ENCODE measurements at regions not wholly inside any gene's neighbourhood (a gene's known extent, or its start where the extent isn't known, plus 50 kb on each side); places are given as distances from the start of the nearest gene placed in this dataset.

DNA sequence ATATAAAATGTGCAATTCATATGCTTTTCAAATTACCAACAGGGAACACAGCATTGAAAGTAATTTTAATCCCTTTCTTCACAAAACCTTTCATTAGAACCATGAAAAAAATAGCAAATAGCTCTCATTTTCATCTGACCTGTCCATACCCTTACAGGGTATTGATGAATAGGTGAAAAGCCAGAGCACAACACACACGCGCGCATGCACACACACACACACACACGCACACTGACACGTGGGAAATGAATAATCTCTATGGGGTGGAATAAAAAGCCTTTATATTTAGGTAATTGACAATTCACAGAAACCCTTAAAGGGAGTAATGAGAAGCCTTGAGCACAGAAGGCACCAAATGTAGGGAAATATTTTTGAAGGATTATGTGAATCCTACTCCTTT, 76.2 kb upstream of the POU2AF2 start:
- Mint-ChIP-seq H3K27ac (no peak overlapping the region), H3K27me3 (ENCODE audit: insufficient read depth) (peaks cover 2% of the 10 kb centered on the region), H3K4me1 (ENCODE audit: low read depth) (no peaks in the 10 kb centered on the region), H3K4me3 (no peak overlapping the region), H3K36me3 (ENCODE audit: low read depth) (no peaks in the 10 kb centered on the region), H3K9me3 (no peaks in the 10 kb centered on the region)
- DNase-seq (ENCODE audit: low spot score), result no peak
- intact Hi-C loops (cut with micrococcal nuclease), result no loop called here

GRCh38 chr11:111168871-111169270, 76.7 kb upstream of the POU2AF2 start:
- intact Hi-C loops (cut with micrococcal nuclease), result no loop called here
- H3K27ac Mint-ChIP-seq, result no peak overlapping the region
- H3K4me1 Mint-ChIP-seq (ENCODE audit: low read depth), result no peaks in the 10 kb centered on the region
- H3K36me3 Mint-ChIP-seq (ENCODE audit: low read depth), result no peaks in the 10 kb centered on the region
- H3K9me3 Mint-ChIP-seq, result no peaks in the 10 kb centered on the region
- no peak overlapping the region for H3K4me3 Mint-ChIP-seq
- H3K27me3 Mint-ChIP-seq (ENCODE audit: insufficient read depth), result peaks cover 2% of the 10 kb centered on the region
- DNase-seq (ENCODE audit: low spot score), result no peak

GRCh38 chr11:111167666-111168065, 77.9 kb upstream of the POU2AF2 start:
- no peak for DNase-seq (ENCODE audit: low spot score)
- Mint-ChIP-seq H3K36me3 (ENCODE audit: low read depth) (no peaks in the 10 kb centered on the region), H3K9me3 (no peaks in the 10 kb centered on the region), H3K27me3 (ENCODE audit: insufficient read depth) (peaks cover 2% of the 10 kb centered on the region), H3K4me3 (no peak overlapping the region), H3K4me1 (ENCODE audit: low read depth) (no peaks in the 10 kb centered on the region), H3K27ac (no peak overlapping the region)
- intact Hi-C loops (cut with micrococcal nuclease), result no loop called here

GRCh38 chr11:111166598-111166997, 78.9 kb upstream of the POU2AF2 start:
- no peak overlapping the region for H3K27ac Mint-ChIP-seq
- intact Hi-C loops (cut with micrococcal nuclease), result no loop called here
- no peak for DNase-seq (ENCODE audit: low spot score)
- H3K9me3 Mint-ChIP-seq, result no peaks in the 10 kb centered on the region
- no peaks in the 10 kb centered on the region for H3K4me1 Mint-ChIP-seq (ENCODE audit: low read depth)
- H3K36me3 Mint-ChIP-seq (ENCODE audit: low read depth), result no peaks in the 10 kb centered on the region
- H3K27me3 Mint-ChIP-seq (ENCODE audit: insufficient read depth), result peaks cover 2% of the 10 kb centered on the region
- no peak overlapping the region for H3K4me3 Mint-ChIP-seq

GRCh38 chr11:111162305-111162704, 83.2 kb upstream of the POU2AF2 start:
- H3K4me1 Mint-ChIP-seq (ENCODE audit: low read depth), result no peaks in the 10 kb centered on the region
- H3K9me3 Mint-ChIP-seq, result no peaks in the 10 kb centered on the region
- no peaks in the 10 kb centered on the region for H3K36me3 Mint-ChIP-seq (ENCODE audit: low read depth)
- H3K4me3 Mint-ChIP-seq, result no peak overlapping the region
- peaks cover 10% of the 10 kb centered on the region for H3K27me3 Mint-ChIP-seq (ENCODE audit: insufficient read depth)
- intact Hi-C loops (cut with micrococcal nuclease), result no loop called here
- DNase-seq (ENCODE audit: low spot score), result no peak
- H3K27ac Mint-ChIP-seq, result no peak overlapping the region

DNA sequence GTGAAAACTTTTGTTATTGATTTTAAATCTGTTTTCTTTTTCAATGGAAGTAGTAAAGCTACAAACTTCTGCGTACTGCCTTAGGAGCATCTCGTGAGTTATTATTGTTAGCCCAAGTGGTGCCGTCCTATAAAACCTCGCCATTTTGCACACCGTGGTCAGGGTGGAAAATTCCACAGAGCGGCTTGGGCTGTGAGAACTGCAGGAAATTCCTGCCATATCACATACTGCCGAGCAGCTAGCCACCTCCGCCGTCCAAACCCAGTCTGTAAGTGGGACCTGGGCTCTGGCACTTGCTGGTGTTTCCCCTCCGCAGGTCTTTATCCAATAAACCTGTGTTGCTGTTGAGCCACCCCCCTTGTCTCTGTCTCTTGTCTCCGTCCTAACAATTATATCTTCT, 88.0 kb upstream of the POU2AF2 start:
- no peaks in the 10 kb centered on the region for H3K9me3 Mint-ChIP-seq
- no peak overlapping the region for H3K4me3 Mint-ChIP-seq
- DNase-seq (ENCODE audit: low spot score), result no peak
- intact Hi-C loops (cut with micrococcal nuclease), result no loop called here
- H3K36me3 Mint-ChIP-seq (ENCODE audit: low read depth), result no peaks in the 10 kb centered on the region
- H3K27ac Mint-ChIP-seq, result no peak overlapping the region
- peaks cover 14% of the 10 kb centered on the region for H3K27me3 Mint-ChIP-seq (ENCODE audit: insufficient read depth)
- no peaks in the 10 kb centered on the region for H3K4me1 Mint-ChIP-seq (ENCODE audit: low read depth)

- intact Hi-C loops (cut with micrococcal nuclease), result no loop called here
- H3K4me3 Mint-ChIP-seq, result no peak overlapping the region
- H3K4me1 Mint-ChIP-seq (ENCODE audit: low read depth), result no peaks in the 10 kb centered on the region
- H3K36me3 Mint-ChIP-seq (ENCODE audit: low read depth), result no peaks in the 10 kb centered on the region
- H3K27me3 Mint-ChIP-seq (ENCODE audit: insufficient read depth), result peaks cover 11% of the 10 kb centered on the region
- no peaks in the 10 kb centered on the region for H3K9me3 Mint-ChIP-seq
- no peak for DNase-seq (ENCODE audit: low spot score)
- no peak overlapping the region for H3K27ac Mint-ChIP-seq
These were observed 90.5 kb upstream of the POU2AF2 start for GRCh38 chr11:111155021-111155420.

- intact Hi-C loops (cut with micrococcal nuclease), result no loop called here
- no peaks in the 10 kb centered on the region for H3K9me3 Mint-ChIP-seq
These were observed 92.3 kb upstream of the POU2AF2 start for GRCh38 chr11:111153194-111153593.

GRCh38 chr11:111148953-111149352, 96.6 kb upstream of the POU2AF2 start:
- Mint-ChIP-seq H3K4me3 (no peak overlapping the region), H3K27ac (no peak overlapping the region), H3K9me3 (no peaks in the 10 kb centered on the region), H3K36me3 (ENCODE audit: low read depth) (no peaks in the 10 kb centered on the region), H3K4me1 (ENCODE audit: low read depth) (no peaks in the 10 kb centered on the region), H3K27me3 (ENCODE audit: insufficient read depth) (peaks cover 8% of the 10 kb centered on the region)
- DNase-seq (ENCODE audit: low spot score), result no peak
- intact Hi-C loops (cut with micrococcal nuclease), result no loop called here

More at GRCh38 chr11:111153194-111153593, 92.3 kb upstream of the POU2AF2 start:
- DNase-seq (ENCODE audit: low spot score), result no peak
- Mint-ChIP-seq H3K27ac (no peak overlapping the region), H3K4me3 (no peak overlapping the region), H3K4me1 (ENCODE audit: low read depth) (no peaks in the 10 kb centered on the region), H3K27me3 (ENCODE audit: insufficient read depth) (peaks cover 8% of the 10 kb centered on the region), H3K36me3 (ENCODE audit: low read depth) (no peaks in the 10 kb centered on the region)

GRCh38 chr11:111148121-111148520, 97.4 kb upstream of the POU2AF2 start:
- no peak overlapping the region for H3K27ac Mint-ChIP-seq
- intact Hi-C loops (cut with micrococcal nuclease), result no loop called here
- H3K36me3 Mint-ChIP-seq (ENCODE audit: low read depth), result no peaks in the 10 kb centered on the region
- no peaks in the 10 kb centered on the region for H3K4me1 Mint-ChIP-seq (ENCODE audit: low read depth)
- H3K27me3 Mint-ChIP-seq (ENCODE audit: insufficient read depth), result peaks cover 3% of the 10 kb centered on the region
- no peaks in the 10 kb centered on the region for H3K9me3 Mint-ChIP-seq
- no peak overlapping the region for H3K4me3 Mint-ChIP-seq
- no peak for DNase-seq (ENCODE audit: low spot score)

DNA sequence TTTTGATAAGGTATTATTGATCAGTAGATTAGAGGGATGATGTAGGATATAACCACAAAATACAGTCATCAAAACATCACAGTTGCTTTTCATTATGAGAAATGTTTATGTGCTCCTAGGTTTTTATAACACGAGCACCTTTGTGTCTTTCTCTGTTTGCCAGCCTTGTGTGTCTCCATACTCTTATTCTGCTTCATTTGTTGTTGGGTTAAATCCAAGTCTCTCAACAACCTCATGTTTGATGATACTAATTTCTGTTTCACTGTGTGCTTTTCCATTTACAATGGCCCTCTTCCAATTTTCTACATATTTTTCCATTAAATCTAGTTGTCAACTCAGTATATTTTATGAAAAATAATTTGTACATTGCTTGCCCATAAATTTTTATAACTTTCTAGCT, 107.7 kb upstream of the POU2AF2 start:
- intact Hi-C loops (cut with micrococcal nuclease), result no loop called here
- no peak overlapping the region for H3K27ac Mint-ChIP-seq
- H3K9me3 Mint-ChIP-seq, result no peaks in the 10 kb centered on the region
- no peak overlapping the region for H3K4me3 Mint-ChIP-seq
- H3K36me3 Mint-ChIP-seq (ENCODE audit: low read depth), result no peaks in the 10 kb centered on the region
- peaks cover 5% of the 10 kb centered on the region for H3K27me3 Mint-ChIP-seq (ENCODE audit: insufficient read depth)
- DNase-seq (ENCODE audit: low spot score), result no peak
- no peaks in the 10 kb centered on the region for H3K4me1 Mint-ChIP-seq (ENCODE audit: low read depth)

DNA sequence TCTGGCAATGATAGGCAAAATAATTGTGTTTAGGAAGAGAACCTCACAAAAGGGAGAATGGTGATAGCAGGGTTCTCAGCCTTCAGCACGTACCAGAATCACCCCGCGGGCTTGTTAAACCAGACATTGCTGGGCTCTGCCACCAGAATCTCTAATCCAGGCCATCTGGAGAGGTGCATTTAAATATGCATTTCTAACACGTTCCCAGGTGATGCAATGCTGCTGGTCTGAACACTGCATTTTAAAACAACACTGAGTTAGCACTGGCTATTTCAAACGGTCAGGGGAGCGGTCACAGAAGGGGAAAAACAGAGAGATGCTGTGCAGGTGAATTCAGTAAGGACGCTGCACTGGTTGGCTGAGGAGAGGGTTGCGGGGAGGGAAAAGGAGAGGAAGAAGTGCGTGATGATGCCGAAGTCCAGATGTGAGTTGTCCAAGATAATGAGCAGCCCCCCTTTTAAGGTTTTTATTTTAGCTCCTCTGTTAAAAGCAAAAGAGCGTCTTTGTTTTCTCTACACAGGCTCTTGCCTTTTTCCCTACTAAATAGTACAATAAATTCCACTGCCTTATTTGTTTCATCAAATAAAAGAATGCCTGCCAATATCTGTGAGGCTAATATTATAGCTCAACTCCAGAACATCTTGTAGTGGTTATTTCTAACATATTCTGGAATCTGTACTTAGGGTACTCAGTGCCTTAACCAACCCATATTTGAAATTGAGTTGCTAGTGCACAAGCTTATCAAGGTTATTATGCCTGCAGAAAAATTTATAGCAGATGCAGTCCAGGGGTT, 109.6 kb upstream of the POU2AF2 start:
- H3K9me3 Mint-ChIP-seq, result no peaks in the 10 kb centered on the region
- H3K36me3 Mint-ChIP-seq (ENCODE audit: low read depth), result no peaks in the 10 kb centered on the region

DNA sequence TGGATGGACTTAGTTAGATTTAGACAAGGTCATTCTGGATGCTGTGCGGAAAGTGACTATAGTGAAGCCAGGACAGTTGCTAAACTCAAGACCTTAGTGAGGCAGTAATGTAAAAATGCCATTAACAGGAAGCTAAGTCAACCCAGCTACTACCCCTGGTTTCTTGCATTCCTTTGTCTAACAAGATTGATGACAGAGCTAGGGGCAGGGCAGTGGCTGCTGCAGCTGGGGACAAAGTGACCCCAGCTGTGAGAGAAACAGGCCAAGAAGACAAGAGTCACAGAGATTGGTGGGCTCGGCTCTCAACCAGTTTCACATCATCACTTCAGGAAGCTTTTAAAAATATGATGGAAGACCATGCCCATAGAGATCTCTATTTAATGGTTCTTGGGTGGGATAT, 110.4 kb upstream of the POU2AF2 start:
- Mint-ChIP-seq H3K27me3 (ENCODE audit: insufficient read depth) (no peaks in the 10 kb centered on the region), H3K4me1 (ENCODE audit: low read depth) (no peaks in the 10 kb centered on the region), H3K4me3 (no peak overlapping the region), H3K36me3 (ENCODE audit: low read depth) (no peaks in the 10 kb centered on the region), H3K9me3 (no peaks in the 10 kb centered on the region), H3K27ac (no peak overlapping the region)
- DNase-seq (ENCODE audit: low spot score), result no peak
- intact Hi-C loops (cut with micrococcal nuclease), result no loop called here

More for the DNA sequence above, 109.6 kb upstream of the POU2AF2 start:
- H3K4me1 Mint-ChIP-seq (ENCODE audit: low read depth), result no peaks in the 10 kb centered on the region
- DNase-seq (ENCODE audit: low spot score), result no peak
- H3K27me3 Mint-ChIP-seq (ENCODE audit: insufficient read depth), result peaks cover 5% of the 10 kb centered on the region
- H3K4me3 Mint-ChIP-seq, result no peak overlapping the region
- H3K27ac Mint-ChIP-seq, result no peak overlapping the region
- intact Hi-C loops (cut with micrococcal nuclease), result no loop called here

Measured in activated T-helper 1 cell treated with anti-CD3 and anti-CD28 coated beads, Interleukin-12 subunit alpha, Interleukin-12 subunit beta, Interleukin-2, Interleukin-4 antibody, amounts not matched to agents 30 ng/mL and 10 ng/mL and 1 ng/mL, durations not matched to agents 14 hours and 24 hours and 36 hours (primary cell).